Neural progenitor cell (in vitro differentiated cells): ENCODE measurements at regions not wholly inside any gene's neighbourhood (a gene's known extent, or its start where the extent isn't known, plus 50 kb on each side); places are given as distances from the start of the nearest gene placed in this dataset.

ENCODE experiments used
- DNase-seq: peaks from one replicate; pipeline ENCODE4 v3.0.0-alpha.2; 2016; ENCODE audit warnings: low spot score
- H2AFZ ChIP-seq: fragments of 200-600 bp; sonication (generic); replicated peaks from 2 replicates; pipeline ENCODE4 v1.6.1; 2016; ENCODE audit warnings: antibody characterized with exemption
- H3F3A ChIP-seq: fragments of 200-600 bp; sonication (generic); 2 replicates; pipeline ENCODE4 v1.6.1; 2016; ENCODE audit warnings: antibody characterized with exemption, low read depth
- H3K27ac ChIP-seq: fragments of 200-600 bp; sonication (generic); 2 replicates; pipeline ENCODE4 v1.5.1; 2016; ENCODE audit warnings: mild to moderate bottlenecking
- H3K27me3 ChIP-seq: fragments of 200-600 bp; sonication (generic); 2 replicates; pipeline ENCODE4 v1.6.1; 2016; ENCODE audit warnings: mild to moderate bottlenecking, moderate library complexity
- H3K36me3 ChIP-seq: fragments of 200-600 bp; sonication (generic); 2 replicates; pipeline ENCODE4 v1.5.1; 2016
- H3K4me1 ChIP-seq: fragments of 200-600 bp; sonication (generic); 2 replicates; pipeline ENCODE4 v1.6.1; 2016; ENCODE audit warnings: mixed run types
- H3K4me2 ChIP-seq: fragments of 200-600 bp; sonication (generic); 2 replicates; pipeline ENCODE4 v1.6.1; 2016
- H3K4me3 ChIP-seq: fragments of 200-600 bp; sonication (generic); 2 replicates; pipeline ENCODE4 v1.5.1; 2016
- H3K79me2 ChIP-seq: fragments of 200-600 bp; sonication (generic); 2 replicates; pipeline ENCODE4 v1.6.1; 2016; ENCODE audit warnings: low read depth
- H3K9ac ChIP-seq: fragments of 200-600 bp; sonication (generic); 2 replicates; pipeline ENCODE4 v1.6.1; 2016
- H3K9me3 ChIP-seq: fragments of 200-600 bp; sonication (generic); 2 replicates; pipeline ENCODE4 v1.5.1; 2016; ENCODE audit warnings: low read depth
- H4K20me1 ChIP-seq: fragments of 200-600 bp; sonication (generic); 2 replicates; pipeline ENCODE4 v1.6.1; 2016; ENCODE audit warnings: low read depth
- H3K27ac Mint-ChIP-seq: 3 replicates; pipeline ENCODE4 v1.8.0; 2021; ENCODE audit warnings: mixed read lengths
- H3K27me3 Mint-ChIP-seq: 2 replicates; pipeline ENCODE4 v1.8.0; 2022; ENCODE audit warnings: low read depth, mild to moderate bottlenecking, inconsistent platforms, moderate library complexity, mixed read lengths; ENCODE audit not compliant: insufficient read depth
- H3K36me3 Mint-ChIP-seq: 3 replicates; pipeline ENCODE4 v1.8.0; 2021; ENCODE audit warnings: mixed read lengths
- H3K4me1 Mint-ChIP-seq: 3 replicates; pipeline ENCODE4 v1.8.0; 2021; ENCODE audit warnings: mixed read lengths
- H3K4me3 Mint-ChIP-seq: 3 replicates; pipeline ENCODE4 v1.8.0; 2021; ENCODE audit warnings: mild to moderate bottlenecking, moderate library complexity, mixed read lengths
- H3K9me3 Mint-ChIP-seq: 3 replicates; pipeline ENCODE4 v1.8.0; 2020; ENCODE audit warnings: mixed read lengths
- EZH2 ChIP-seq: fragments of 200-600 bp; sonication (generic); IDR thresholded peaks from 2 replicates; pipeline ENCODE4 v1.6.1; 2017; ENCODE audit warnings: antibody characterized with exemption, mild to moderate bottlenecking, moderate library complexity
- EZH2phosphoT487 ChIP-seq: fragments of 200-600 bp; sonication (generic); IDR thresholded peaks from 2 replicates; pipeline ENCODE4 v1.6.1; 2017; ENCODE audit warnings: antibody characterized with exemption
- TF ChIP-seq, protein P1 (sequence below): fragments of 200-600 bp; sonication (generic); IDR thresholded peaks from 2 replicates; pipeline ENCODE4 v1.5.1; 2017; ENCODE audit warnings: antibody characterized with exemption, mild to moderate bottlenecking

DNA sequence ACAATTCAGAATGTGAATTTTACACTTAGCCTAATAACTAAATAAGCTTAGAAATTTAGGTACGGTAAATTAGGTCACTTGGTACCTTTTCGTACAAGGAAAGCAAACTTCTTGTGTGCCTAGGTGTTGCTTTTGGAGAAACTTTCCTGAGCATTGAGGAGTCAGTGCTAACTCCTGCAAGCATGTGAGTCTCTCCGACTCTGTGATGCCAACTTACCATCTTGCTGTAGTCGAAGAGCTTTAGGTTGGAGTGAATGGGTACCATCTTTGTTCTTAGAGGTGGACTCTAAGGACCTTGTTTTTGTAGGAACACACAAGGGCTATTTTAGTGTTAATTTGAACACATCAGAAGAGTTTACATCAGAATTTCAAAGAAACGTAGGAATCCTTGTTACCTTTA, 688.9 kb downstream of the USP25 start:
- peak overlapping the region; percentile 94 for H3K27ac Mint-ChIP-seq
- H3K36me3 Mint-ChIP-seq = peaks cover 12% of the 10 kb centered on the region
- Histone ChIP-seq H2AFZ (no peak overlapping the region), H3K4me2 (no peak overlapping the region), H3K9ac (no peak overlapping the region), H3K27me3 (no peaks in the 10 kb centered on the region), H3F3A (no peaks in the 10 kb centered on the region), H4K20me1 (no peaks in the 10 kb centered on the region), H3K9me3 (no peaks in the 10 kb centered on the region), H3K79me2 (no peaks in the 10 kb centered on the region), H3K36me3 (no peaks in the 10 kb centered on the region), H3K4me3 (no peak overlapping the region), H3K27ac (no peak overlapping the region), H3K4me1 (no peaks in the 10 kb centered on the region)
- no peak overlapping the region for H3K4me3 Mint-ChIP-seq
- peaks cover 20% of the 10 kb centered on the region for H3K4me1 Mint-ChIP-seq
- DNase-seq = no peak
- no peaks in the 10 kb centered on the region for H3K9me3 Mint-ChIP-seq
- TF ChIP-seq EZH2 = no peak
- no peak for TF ChIP-seq EZH2phosphoT487
- TF ChIP-seq, protein P1, sequence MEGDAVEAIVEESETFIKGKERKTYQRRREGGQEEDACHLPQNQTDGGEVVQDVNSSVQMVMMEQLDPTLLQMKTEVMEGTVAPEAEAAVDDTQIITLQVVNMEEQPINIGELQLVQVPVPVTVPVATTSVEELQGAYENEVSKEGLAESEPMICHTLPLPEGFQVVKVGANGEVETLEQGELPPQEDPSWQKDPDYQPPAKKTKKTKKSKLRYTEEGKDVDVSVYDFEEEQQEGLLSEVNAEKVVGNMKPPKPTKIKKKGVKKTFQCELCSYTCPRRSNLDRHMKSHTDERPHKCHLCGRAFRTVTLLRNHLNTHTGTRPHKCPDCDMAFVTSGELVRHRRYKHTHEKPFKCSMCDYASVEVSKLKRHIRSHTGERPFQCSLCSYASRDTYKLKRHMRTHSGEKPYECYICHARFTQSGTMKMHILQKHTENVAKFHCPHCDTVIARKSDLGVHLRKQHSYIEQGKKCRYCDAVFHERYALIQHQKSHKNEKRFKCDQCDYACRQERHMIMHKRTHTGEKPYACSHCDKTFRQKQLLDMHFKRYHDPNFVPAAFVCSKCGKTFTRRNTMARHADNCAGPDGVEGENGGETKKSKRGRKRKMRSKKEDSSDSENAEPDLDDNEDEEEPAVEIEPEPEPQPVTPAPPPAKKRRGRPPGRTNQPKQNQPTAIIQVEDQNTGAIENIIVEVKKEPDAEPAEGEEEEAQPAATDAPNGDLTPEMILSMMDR = no peak
- H3K27me3 Mint-ChIP-seq = peaks cover 2% of the 10 kb centered on the region

GRCh38 chr21:16419188-16419921, 689.6 kb downstream of the USP25 start:
- no peak overlapping the region for H3K27ac ChIP-seq
- no peak for TF ChIP-seq EZH2
- no peak for TF ChIP-seq EZH2phosphoT487
- TF ChIP-seq, protein P1 = no peak
- H2AFZ ChIP-seq = no peak overlapping the region
- Mint-ChIP-seq H3K4me1 (peaks cover 20% of the 10 kb centered on the region), H3K27ac (peak overlapping the region; percentile 94), H3K36me3 (peaks cover 14% of the 10 kb centered on the region), H3K27me3 (peaks cover 2% of the 10 kb centered on the region), H3K9me3 (peaks cover 3% of the 10 kb centered on the region), H3K4me3 (no peak overlapping the region)
- H3F3A ChIP-seq = no peaks in the 10 kb centered on the region
- H3K4me2 ChIP-seq = no peak overlapping the region
- H3K4me1 ChIP-seq = no peaks in the 10 kb centered on the region
- no peak overlapping the region for H3K9ac ChIP-seq
- peak; percentile 3 for DNase-seq
- no peaks in the 10 kb centered on the region for H3K9me3 ChIP-seq
- H3K27me3 ChIP-seq = no peaks in the 10 kb centered on the region
- no peaks in the 10 kb centered on the region for H3K79me2 ChIP-seq
- H3K36me3 ChIP-seq = no peaks in the 10 kb centered on the region
- no peak overlapping the region for H3K4me3 ChIP-seq
- no peaks in the 10 kb centered on the region for H4K20me1 ChIP-seq

GRCh38 chr21:16420031-16420724, 690.4 kb downstream of the USP25 start:
- TF ChIP-seq, protein P1 = no peak
- no peak for TF ChIP-seq EZH2
- no peak for TF ChIP-seq EZH2phosphoT487
- H3K36me3 Mint-ChIP-seq = peaks cover 14% of the 10 kb centered on the region
- Histone ChIP-seq H3K4me2 (no peak overlapping the region), H3K9ac (no peak overlapping the region), H3K79me2 (no peaks in the 10 kb centered on the region), H3K9me3 (no peaks in the 10 kb centered on the region), H3K4me1 (no peaks in the 10 kb centered on the region), H3K4me3 (no peak overlapping the region), H3K36me3 (no peaks in the 10 kb centered on the region), H2AFZ (no peak overlapping the region), H3K27me3 (no peaks in the 10 kb centered on the region), H4K20me1 (no peaks in the 10 kb centered on the region), H3F3A (no peaks in the 10 kb centered on the region), H3K27ac (no peak overlapping the region)
- H3K27me3 Mint-ChIP-seq = peaks cover 2% of the 10 kb centered on the region
- no peak overlapping the region for H3K27ac Mint-ChIP-seq
- H3K4me1 Mint-ChIP-seq = peaks cover 20% of the 10 kb centered on the region
- peak overlapping the region; percentile 30 for H3K4me3 Mint-ChIP-seq
- DNase-seq = no peak
- H3K9me3 Mint-ChIP-seq = peaks cover 3% of the 10 kb centered on the region
